ENCODE measurements at regions not wholly inside any gene's neighbourhood (a gene's known extent, or its start where the extent isn't known, plus 50 kb on each side); places are given as distances from the start of the nearest gene placed in this dataset.

DNA sequence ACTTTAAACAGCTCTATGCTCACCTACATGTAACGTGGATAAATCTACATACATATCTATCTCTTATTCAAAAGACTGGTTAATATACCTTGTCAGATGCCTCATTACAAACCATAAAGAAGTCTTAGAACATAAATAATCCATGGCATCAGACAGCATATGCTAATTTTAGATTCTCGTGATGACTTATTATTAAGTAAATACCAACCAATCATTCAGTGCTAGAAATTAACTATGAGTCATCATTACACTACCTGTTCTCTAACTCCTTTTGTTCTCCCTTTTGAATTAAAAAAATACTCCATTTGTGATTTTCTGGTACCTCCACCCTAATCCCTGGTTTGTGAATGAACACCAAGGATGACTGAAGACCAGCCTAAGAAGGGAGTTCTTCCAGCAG lies 754.3 kb upstream of the ARGLU1 start:
- ChIA-PET CTCF (no interaction called here), POLR2A (no interaction called here)
- Mint-ChIP-seq H3K4me1 (ENCODE audit: low read depth) (no peaks in the 10 kb centered on the region), H3K27ac (no peak overlapping the region), H3K36me3 (ENCODE audit: low read depth) (no peaks in the 10 kb centered on the region), H3K27me3 (ENCODE audit: low read depth) (no peaks in the 10 kb centered on the region), H3K4me3 (no peak overlapping the region), H3K9me3 (ENCODE audit: insufficient read depth) (peaks cover 15% of the 10 kb centered on the region)
- DNase-seq (no peak), ATAC-seq (no peak)

DNA sequence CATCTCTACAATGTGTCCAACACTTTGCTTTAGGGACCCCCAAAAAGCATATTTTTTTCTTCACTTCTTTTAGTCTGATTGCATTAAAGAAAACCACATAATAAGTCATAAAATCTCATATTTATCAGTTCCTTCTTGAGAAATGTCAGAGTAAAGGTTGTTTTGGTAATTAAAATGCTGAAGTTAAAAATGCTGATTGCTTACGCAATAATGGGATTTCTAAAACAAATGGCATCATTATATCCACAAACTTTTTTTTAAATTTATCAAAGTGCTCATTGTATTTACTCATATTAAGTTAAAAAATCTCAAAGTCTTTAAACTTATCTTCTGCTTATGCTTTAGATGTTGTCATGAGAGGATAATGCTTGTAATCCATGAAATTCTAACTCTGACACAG lies 737.2 kb upstream of the ARGLU1 start:
- DNase-seq (no peak), ATAC-seq (no peak)
- no peaks in the 10 kb centered on the region for H3K4me1 Mint-ChIP-seq (ENCODE audit: low read depth)
- ChIA-PET CTCF (no interaction called here), POLR2A (no interaction called here)
- H3K9me3 Mint-ChIP-seq (ENCODE audit: insufficient read depth) = no peaks in the 10 kb centered on the region
- no peak overlapping the region for H3K27ac Mint-ChIP-seq
- H3K27me3 Mint-ChIP-seq (ENCODE audit: low read depth) = no peaks in the 10 kb centered on the region
- no peaks in the 10 kb centered on the region for H3K36me3 Mint-ChIP-seq (ENCODE audit: low read depth)
- no peak overlapping the region for H3K4me3 Mint-ChIP-seq

GRCh38 chr13:107301724-107302374 lies 733.9 kb upstream of the ARGLU1 start:
- H3K4me1 Mint-ChIP-seq (ENCODE audit: low read depth) = no peaks in the 10 kb centered on the region
- ATAC-seq (no peak), DNase-seq (no peak)
- no peak overlapping the region for H3K27ac Mint-ChIP-seq
- H3K27me3 Mint-ChIP-seq (ENCODE audit: low read depth) = no peaks in the 10 kb centered on the region
- POLR2A ChIA-PET = no interaction called here
- CTCF ChIA-PET = no interaction called here
- H3K36me3 Mint-ChIP-seq (ENCODE audit: low read depth) = no peaks in the 10 kb centered on the region
- peaks cover 6% of the 10 kb centered on the region for H3K9me3 Mint-ChIP-seq (ENCODE audit: insufficient read depth)
- H3K4me3 Mint-ChIP-seq = no peak overlapping the region

GRCh38 chr13:107299717-107300116 lies 731.8 kb upstream of the ARGLU1 start:
- Mint-ChIP-seq H3K4me3 (no peak overlapping the region), H3K27ac (no peak overlapping the region), H3K27me3 (ENCODE audit: low read depth) (no peaks in the 10 kb centered on the region), H3K4me1 (ENCODE audit: low read depth) (no peaks in the 10 kb centered on the region), H3K9me3 (ENCODE audit: insufficient read depth) (peaks cover 6% of the 10 kb centered on the region), H3K36me3 (ENCODE audit: low read depth) (no peaks in the 10 kb centered on the region)
- ChIA-PET POLR2A (no interaction called here), CTCF (no interaction called here)
- ATAC-seq (no peak), DNase-seq (no peak)

GRCh38 chr13:107296804-107297203 lies 728.9 kb upstream of the ARGLU1 start:
- H3K27ac Mint-ChIP-seq = no peak overlapping the region
- DNase-seq (no peak), ATAC-seq (no peak)
- H3K4me1 Mint-ChIP-seq (ENCODE audit: low read depth) = no peaks in the 10 kb centered on the region
- ChIA-PET CTCF (no interaction called here), POLR2A (no interaction called here)
- no peaks in the 10 kb centered on the region for H3K36me3 Mint-ChIP-seq (ENCODE audit: low read depth)
- no peak overlapping the region for H3K4me3 Mint-ChIP-seq
- H3K27me3 Mint-ChIP-seq (ENCODE audit: low read depth) = no peaks in the 10 kb centered on the region
- H3K9me3 Mint-ChIP-seq (ENCODE audit: insufficient read depth) = peaks cover 6% of the 10 kb centered on the region

- Mint-ChIP-seq H3K27me3 (ENCODE audit: low read depth) (no peaks in the 10 kb centered on the region), H3K27ac (no peak overlapping the region), H3K36me3 (ENCODE audit: low read depth) (no peaks in the 10 kb centered on the region), H3K9me3 (ENCODE audit: insufficient read depth) (peaks cover 6% of the 10 kb centered on the region), H3K4me1 (ENCODE audit: low read depth) (no peaks in the 10 kb centered on the region), H3K4me3 (no peak overlapping the region)
- CTCF ChIA-PET = no interaction called here
- POLR2A ChIA-PET = no interaction called here
- no peak for DNase-seq
- ATAC-seq = no peak
Observed at GRCh38 chr13:107295416-107296140, 727.6 kb upstream of the ARGLU1 start.

- no peaks in the 10 kb centered on the region for H3K27me3 Mint-ChIP-seq (ENCODE audit: low read depth)
- POLR2A ChIA-PET = no interaction called here
- H3K27ac Mint-ChIP-seq = no peak overlapping the region
- H3K36me3 Mint-ChIP-seq (ENCODE audit: low read depth) = no peaks in the 10 kb centered on the region
- H3K4me3 Mint-ChIP-seq = no peak overlapping the region
- no peaks in the 10 kb centered on the region for H3K4me1 Mint-ChIP-seq (ENCODE audit: low read depth)
- H3K9me3 Mint-ChIP-seq (ENCODE audit: insufficient read depth) = peaks cover 4% of the 10 kb centered on the region
- ATAC-seq = no peak
- DNase-seq = no peak
- CTCF ChIA-PET = no interaction called here
Observed at GRCh38 chr13:107293924-107294323, 726.0 kb upstream of the ARGLU1 start.

DNA sequence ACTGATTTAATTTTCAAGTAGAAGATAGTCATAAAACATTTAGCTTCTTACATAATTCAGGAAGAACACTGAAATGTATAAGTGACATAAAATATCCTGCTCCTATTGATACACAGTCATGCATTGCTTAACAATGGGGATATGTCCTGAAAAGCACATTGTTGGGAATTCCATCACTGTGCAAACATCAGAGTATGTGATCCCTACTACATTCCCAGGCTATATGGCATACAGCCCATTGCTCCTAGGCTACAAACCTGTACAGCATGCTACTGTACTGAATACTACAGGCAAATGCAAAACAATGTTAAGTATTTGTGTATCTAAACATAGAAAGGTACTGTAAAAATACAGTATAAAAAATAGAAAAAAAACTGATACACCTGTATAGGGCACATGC lies 723.9 kb upstream of the ARGLU1 start:
- Mint-ChIP-seq H3K36me3 (ENCODE audit: low read depth) (no peaks in the 10 kb centered on the region), H3K27me3 (ENCODE audit: low read depth) (no peaks in the 10 kb centered on the region), H3K4me3 (no peak overlapping the region), H3K27ac (no peak overlapping the region), H3K4me1 (ENCODE audit: low read depth) (no peaks in the 10 kb centered on the region), H3K9me3 (ENCODE audit: insufficient read depth) (no peaks in the 10 kb centered on the region)
- ChIA-PET POLR2A (no interaction called here), CTCF (no interaction called here)
- DNase-seq (no peak), ATAC-seq (no peak)

DNA sequence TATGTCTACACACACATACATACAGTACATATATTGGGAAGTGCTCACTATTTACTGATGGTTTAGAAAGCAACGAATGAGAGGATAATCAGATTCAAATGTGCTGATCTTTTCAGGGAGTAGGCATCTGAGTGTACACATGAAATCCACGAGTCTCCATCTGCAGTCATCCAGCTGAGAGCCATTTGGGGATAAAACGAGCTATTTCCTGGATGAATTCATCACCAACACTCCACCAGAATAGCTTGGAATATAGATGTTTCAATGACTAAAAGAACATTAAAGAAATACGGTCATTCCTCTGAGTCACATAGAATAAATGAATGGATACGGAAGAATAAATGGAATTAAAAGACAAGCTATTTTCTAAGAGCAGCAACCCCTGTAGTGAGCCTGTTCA lies 721.6 kb upstream of the ARGLU1 start:
- Mint-ChIP-seq H3K4me3 (no peak overlapping the region), H3K36me3 (ENCODE audit: low read depth) (no peaks in the 10 kb centered on the region), H3K9me3 (ENCODE audit: insufficient read depth) (no peaks in the 10 kb centered on the region), H3K27me3 (ENCODE audit: low read depth) (no peaks in the 10 kb centered on the region), H3K27ac (no peak overlapping the region), H3K4me1 (ENCODE audit: low read depth) (no peaks in the 10 kb centered on the region)
- ChIA-PET CTCF (no interaction called here), POLR2A (no interaction called here)
- DNase-seq = no peak
- ATAC-seq = no peak

DNA sequence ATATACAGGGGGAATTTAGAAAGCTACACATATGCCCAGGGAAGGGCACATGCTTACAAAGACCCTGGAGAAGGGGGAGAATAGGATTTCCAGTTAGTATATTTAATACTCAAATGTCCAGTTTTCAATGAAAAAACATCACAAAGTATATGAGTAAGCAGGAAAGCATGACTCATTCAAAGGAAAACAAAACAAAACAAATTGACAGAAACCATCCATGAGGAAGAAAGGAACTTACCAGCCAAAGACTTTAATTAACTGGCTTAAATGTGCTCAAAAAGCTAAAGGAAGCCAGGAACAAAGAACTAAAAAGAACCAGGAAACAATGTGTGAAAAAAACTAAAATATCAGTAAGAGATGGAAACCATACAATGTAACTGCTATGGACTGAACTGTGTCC lies 716.2 kb upstream of the ARGLU1 start:
- H3K9me3 Mint-ChIP-seq (ENCODE audit: insufficient read depth) = no peaks in the 10 kb centered on the region
- ChIA-PET POLR2A (no interaction called here), CTCF (interaction anchor here (1.1 kb wide), 1 partner anchor 196 kb away, joined by 3 read pairs; no protein-coding TSS in a partner anchor)
- no peak for ATAC-seq
- H3K27ac Mint-ChIP-seq = no peak overlapping the region
- H3K27me3 Mint-ChIP-seq (ENCODE audit: low read depth) = no peaks in the 10 kb centered on the region
- DNase-seq = no peak
- H3K4me3 Mint-ChIP-seq = no peak overlapping the region
- H3K4me1 Mint-ChIP-seq (ENCODE audit: low read depth) = no peaks in the 10 kb centered on the region
- H3K36me3 Mint-ChIP-seq (ENCODE audit: low read depth) = no peaks in the 10 kb centered on the region

DNA sequence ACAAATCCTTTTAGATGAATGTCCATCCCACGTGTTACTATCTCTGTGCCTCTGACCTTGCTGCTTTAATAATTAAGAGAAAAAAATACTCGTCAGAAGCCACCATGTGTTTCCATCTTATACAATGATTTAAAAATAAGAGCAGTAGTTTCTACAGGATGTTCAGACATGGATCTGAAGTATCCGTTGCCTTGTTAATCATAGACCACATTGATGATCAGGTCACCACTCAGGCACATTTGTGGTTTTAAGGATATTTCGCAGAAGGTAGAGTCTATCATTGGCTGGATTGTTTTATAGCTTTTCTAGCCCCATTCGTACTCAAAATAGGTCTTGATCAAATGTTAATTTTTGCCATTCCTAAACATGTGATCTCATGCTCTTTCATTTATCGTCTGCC lies 710.0 kb upstream of the ARGLU1 start:
- H3K4me1 Mint-ChIP-seq (ENCODE audit: low read depth) = no peaks in the 10 kb centered on the region
- H3K4me3 Mint-ChIP-seq = no peak overlapping the region
- H3K27me3 Mint-ChIP-seq (ENCODE audit: low read depth) = no peaks in the 10 kb centered on the region
- no peaks in the 10 kb centered on the region for H3K36me3 Mint-ChIP-seq (ENCODE audit: low read depth)
- H3K9me3 Mint-ChIP-seq (ENCODE audit: insufficient read depth) = no peaks in the 10 kb centered on the region
- ChIA-PET CTCF (no interaction called here), POLR2A (no interaction called here)
- H3K27ac Mint-ChIP-seq = no peak overlapping the region
- ATAC-seq = no peak
- DNase-seq = no peak

GRCh38 chr13:107276936-107277335 lies 709.0 kb upstream of the ARGLU1 start:
- POLR2A ChIA-PET = no interaction called here
- no peak overlapping the region for H3K27ac Mint-ChIP-seq
- CTCF ChIA-PET = no interaction called here
- H3K4me3 Mint-ChIP-seq = no peak overlapping the region
- no peaks in the 10 kb centered on the region for H3K27me3 Mint-ChIP-seq (ENCODE audit: low read depth)
- ATAC-seq (no peak), DNase-seq (no peak)
- no peaks in the 10 kb centered on the region for H3K36me3 Mint-ChIP-seq (ENCODE audit: low read depth)
- H3K9me3 Mint-ChIP-seq (ENCODE audit: insufficient read depth) = no peaks in the 10 kb centered on the region
- no peaks in the 10 kb centered on the region for H3K4me1 Mint-ChIP-seq (ENCODE audit: low read depth)
